ENCODE measurements at regions not wholly inside any gene's neighbourhood (a gene's known extent, or its start where the extent isn't known, plus 50 kb on each side); places are given as distances from the start of the nearest gene placed in this dataset.

DNA sequence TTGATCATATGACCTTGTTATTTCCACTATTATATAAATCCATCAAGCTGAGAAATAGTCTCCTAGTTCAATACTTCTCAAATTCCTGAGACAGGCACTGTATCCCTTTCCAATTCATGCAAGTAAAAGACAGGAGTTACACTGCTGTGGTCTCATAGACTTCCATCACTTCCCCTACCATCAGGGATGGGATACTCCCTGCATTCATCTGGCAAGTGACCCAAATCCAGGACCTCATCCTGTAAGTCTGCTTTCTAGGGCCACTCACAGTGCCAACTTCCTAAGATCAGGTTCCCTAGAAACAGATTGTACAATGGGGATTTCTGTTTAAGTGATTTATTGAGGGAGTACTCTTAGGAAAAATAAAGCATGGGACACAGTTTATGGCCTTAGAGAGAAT lies 424.0 kb upstream of the CDH7 start:
- Histone ChIP-seq H3K36me3 (replicated peaks; ENCODE audit: low read depth, low read length) (no peaks in the 10 kb centered on the region), H3K9ac (ENCODE audit: low read length) (no peak overlapping the region), H3K27ac (ENCODE audit: low read length) (no peak overlapping the region), H3K4me3 (ENCODE audit: low read length) (no peak overlapping the region), H2AFZ (ENCODE audit: low read depth, low read length) (no peak overlapping the region), H3K9me3 (ENCODE audit: insufficient read depth, low read length) (no peaks in the 10 kb centered on the region), H3K4me2 (ENCODE audit: low read length) (no peak overlapping the region), H3K27me3 (ENCODE audit: low read depth, low read length) (no peaks in the 10 kb centered on the region), H3K4me1 (ENCODE audit: low read length) (no peaks in the 10 kb centered on the region), H3K79me2 (ENCODE audit: low read length) (no peaks in the 10 kb centered on the region), H4K20me1 (ENCODE audit: insufficient read depth, low read length) (no peaks in the 10 kb centered on the region)
- TF ChIP-seq EZH2phosphoT487 (IDR thresholded peaks at IDR 0.05; ENCODE audit: low read depth) (no peak), CTCF (IDR thresholded peaks at IDR 0.05; ENCODE audit: low read depth, low read length) (no peak)

GRCh38 chr18:65322895-65323294 lies 427.9 kb upstream of the CDH7 start:
- Histone ChIP-seq H3K27me3 (ENCODE audit: low read depth, low read length) (no peaks in the 10 kb centered on the region), H3K4me3 (ENCODE audit: low read length) (no peak overlapping the region), H3K4me2 (ENCODE audit: low read length) (no peak overlapping the region), H3K9me3 (ENCODE audit: insufficient read depth, low read length) (no peaks in the 10 kb centered on the region), H2AFZ (ENCODE audit: low read depth, low read length) (no peak overlapping the region; the same call in 1 of the 2 replicates), H3K4me1 (ENCODE audit: low read length) (no peaks in the 10 kb centered on the region), H3K9ac (ENCODE audit: low read length) (no peak overlapping the region), H4K20me1 (ENCODE audit: insufficient read depth, low read length) (no peaks in the 10 kb centered on the region), H3K79me2 (ENCODE audit: low read length) (no peaks in the 10 kb centered on the region), H3K36me3 (replicated peaks; ENCODE audit: low read depth, low read length) (no peaks in the 10 kb centered on the region), H3K27ac (ENCODE audit: low read length) (no peak overlapping the region)
- TF ChIP-seq EZH2phosphoT487 (IDR thresholded peaks at IDR 0.05; ENCODE audit: low read depth) = no peak
- no peak for TF ChIP-seq CTCF (IDR thresholded peaks at IDR 0.05; ENCODE audit: low read depth, low read length)

DNA sequence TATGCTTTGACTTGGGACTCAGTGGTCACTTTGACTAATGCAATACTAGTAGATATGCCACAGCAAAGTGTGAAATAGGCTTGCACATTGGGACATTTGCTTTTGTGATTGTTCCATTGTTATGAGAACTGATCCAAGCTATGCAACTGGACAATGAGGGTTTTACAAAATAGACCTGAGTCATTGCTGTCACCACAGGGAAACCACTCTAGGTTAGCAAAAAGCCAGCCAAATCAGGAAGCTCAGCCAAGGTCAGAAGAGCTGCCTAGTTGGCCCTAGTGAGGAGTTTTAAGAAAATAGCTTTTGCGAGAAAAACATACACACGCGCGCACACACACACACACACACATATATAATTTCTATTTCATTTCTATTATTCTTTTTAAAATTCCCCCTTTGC lies 452.4 kb upstream of the CDH7 start:
- no peaks in the 10 kb centered on the region for H3K27me3 ChIP-seq (ENCODE audit: low read depth, low read length)
- H4K20me1 ChIP-seq (ENCODE audit: insufficient read depth, low read length) = no peaks in the 10 kb centered on the region
- no peaks in the 10 kb centered on the region for H3K79me2 ChIP-seq (ENCODE audit: low read length)
- H3K9ac ChIP-seq (ENCODE audit: low read length) = no peak overlapping the region
- no peak overlapping the region for H3K4me3 ChIP-seq (ENCODE audit: low read length)
- H3K4me1 ChIP-seq (ENCODE audit: low read length) = no peaks in the 10 kb centered on the region
- no peak overlapping the region for H2AFZ ChIP-seq (ENCODE audit: low read depth, low read length)
- H3K36me3 ChIP-seq (replicated peaks; ENCODE audit: low read depth, low read length) = no peaks in the 10 kb centered on the region
- no peaks in the 10 kb centered on the region for H3K9me3 ChIP-seq (ENCODE audit: insufficient read depth, low read length)
- H3K27ac ChIP-seq (ENCODE audit: low read length) = no peak overlapping the region
- H3K4me2 ChIP-seq (ENCODE audit: low read length) = no peak overlapping the region
- TF ChIP-seq CTCF (IDR thresholded peaks at IDR 0.05; ENCODE audit: low read depth, low read length) (no peak), EZH2phosphoT487 (IDR thresholded peaks at IDR 0.05; ENCODE audit: low read depth) (no peak)

- no peak overlapping the region for H3K9ac ChIP-seq (ENCODE audit: low read length)
- no peak overlapping the region for H2AFZ ChIP-seq (ENCODE audit: low read depth, low read length)
- no peaks in the 10 kb centered on the region for H3K9me3 ChIP-seq (ENCODE audit: insufficient read depth, low read length)
- no peaks in the 10 kb centered on the region for H3K36me3 ChIP-seq (replicated peaks; ENCODE audit: low read depth, low read length)
- H3K27ac ChIP-seq (ENCODE audit: low read length) = no peak overlapping the region
- no peak overlapping the region for H3K4me2 ChIP-seq (ENCODE audit: low read length)
- no peaks in the 10 kb centered on the region for H3K4me1 ChIP-seq (ENCODE audit: low read length)
- no peaks in the 10 kb centered on the region for H4K20me1 ChIP-seq (ENCODE audit: insufficient read depth, low read length)
- TF ChIP-seq EZH2phosphoT487 (IDR thresholded peaks at IDR 0.05; ENCODE audit: low read depth) = no peak
- no peak for TF ChIP-seq CTCF (IDR thresholded peaks at IDR 0.05; ENCODE audit: low read depth, low read length)
- no peaks in the 10 kb centered on the region for H3K79me2 ChIP-seq (ENCODE audit: low read length)
- H3K4me3 ChIP-seq (ENCODE audit: low read length) = no peak overlapping the region
- no peaks in the 10 kb centered on the region for H3K27me3 ChIP-seq (ENCODE audit: low read depth, low read length)
Measured at GRCh38 chr18:65288908-65289307, 461.9 kb upstream of the CDH7 start.

Measured in OCI-LY3 (cell line).